GM10266 (cell line): ENCODE measurements at regions not wholly inside any gene's neighbourhood (a gene's known extent, or its start where the extent isn't known, plus 50 kb on each side); places are given as distances from the start of the nearest gene placed in this dataset.

ENCODE experiments used
- DNase-seq: peaks from one replicate; pipeline ENCODE4 v3.0.0; 2012; ENCODE audit errors: extremely low spot score
- CTCF ChIP-seq: IDR thresholded peaks from 2 replicates; pipeline ENCODE4 v1.5.1; 2012; ENCODE audit warnings: mild to moderate bottlenecking, low read depth; ENCODE audit not compliant: control insufficient read depth, insufficient read depth; ENCODE audit errors: missing control alignments

GRCh38 chr2:74768401-74768914 is 65.5 kb upstream of the HK2 start:
- no peak for DNase-seq
- no peak for TF ChIP-seq CTCF

- DNase-seq, result no peak
- TF ChIP-seq CTCF, result no peak
Observed at GRCh38 chr2:74772046-74772445, 61.9 kb upstream of the HK2 start.

GRCh38 chr2:74777161-74777900 is 56.6 kb upstream of the HK2 start:
- DNase-seq, result peak; percentile 63
- no peak for TF ChIP-seq CTCF

GRCh38 chr2:74778381-74779264 is 55.3 kb upstream of the HK2 start:
- no peak for TF ChIP-seq CTCF

GRCh38 chr2:74779265-74779558 is 54.7 kb upstream of the HK2 start:
- no peak for TF ChIP-seq CTCF
- DNase-seq, result no peak

More at GRCh38 chr2:74778381-74779264, 55.3 kb upstream of the HK2 start:
- DNase-seq, result no peak

GRCh38 chr2:74779587-74780135 is 54.3 kb upstream of the HK2 start:
- no peak for DNase-seq
- no peak for TF ChIP-seq CTCF
